ENCODE measurements at regions not wholly inside any gene's neighbourhood (a gene's known extent, or its start where the extent isn't known, plus 50 kb on each side); places are given as distances from the start of the nearest gene placed in this dataset.

DNA sequence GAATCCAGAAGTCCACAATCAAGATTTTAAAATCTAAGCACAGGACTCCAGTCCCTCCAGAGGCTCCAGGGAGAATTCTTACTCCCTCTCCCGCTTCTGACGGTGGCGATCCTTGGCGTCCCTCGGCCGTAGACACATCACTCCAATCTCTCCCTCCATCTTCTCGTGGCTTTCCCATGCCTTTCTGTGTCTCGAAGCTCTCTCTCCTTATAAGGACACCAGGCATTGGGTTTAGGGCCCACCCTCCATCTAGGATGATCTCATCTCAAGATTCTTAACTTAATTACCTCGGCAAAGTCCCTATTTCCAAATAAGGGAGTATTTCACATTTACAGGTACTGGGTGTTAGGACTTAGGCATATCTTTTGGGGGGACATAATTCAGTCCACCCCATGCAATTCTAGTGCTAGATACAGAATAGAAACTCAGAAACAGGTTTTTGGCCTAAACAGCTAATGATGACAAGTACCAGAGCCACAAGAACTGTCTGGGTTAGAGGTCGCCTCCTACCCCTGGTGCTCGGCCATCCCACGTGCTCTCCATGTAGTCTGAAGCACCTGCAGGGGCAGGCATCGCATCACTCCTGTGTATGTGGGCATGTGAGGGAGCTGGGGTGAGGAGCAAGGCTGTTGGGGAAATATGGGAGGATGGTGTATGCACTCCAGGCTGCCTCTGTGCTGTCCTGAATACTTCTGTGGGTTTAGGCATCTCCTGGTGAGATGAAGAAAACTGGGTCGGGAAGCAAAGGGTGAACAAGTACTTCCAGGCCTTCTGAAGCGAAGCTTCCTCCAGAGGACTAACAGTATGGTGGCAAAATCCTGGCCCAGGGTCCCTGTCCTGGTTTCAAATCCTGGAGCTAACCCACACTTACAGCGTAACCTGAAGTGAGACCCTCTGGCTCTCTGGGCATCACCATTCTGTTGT is 298.3 kb upstream of the ZMIZ1 start:
- DNase-seq, result no peak

DNA sequence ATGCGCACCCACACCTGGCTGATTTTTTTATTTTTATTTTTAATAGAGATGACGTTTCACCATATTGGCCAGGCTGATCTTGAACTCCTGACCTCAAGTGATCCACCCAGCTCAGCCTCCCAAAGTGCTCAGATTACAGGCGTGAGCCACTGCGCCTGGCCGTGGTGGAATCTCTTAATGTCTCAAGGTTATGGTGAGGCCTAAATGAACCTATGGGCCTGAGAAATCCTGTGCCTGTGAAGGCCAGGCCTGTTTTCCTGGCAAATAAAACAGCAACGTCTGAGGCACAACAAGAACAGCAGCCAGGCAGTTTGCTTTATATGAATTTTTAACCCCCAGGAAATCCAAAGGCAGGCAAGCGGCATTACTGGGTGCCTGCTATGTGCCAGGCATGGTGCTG is 297.5 kb upstream of the ZMIZ1 start:
- DNase-seq, result no peak

DNA sequence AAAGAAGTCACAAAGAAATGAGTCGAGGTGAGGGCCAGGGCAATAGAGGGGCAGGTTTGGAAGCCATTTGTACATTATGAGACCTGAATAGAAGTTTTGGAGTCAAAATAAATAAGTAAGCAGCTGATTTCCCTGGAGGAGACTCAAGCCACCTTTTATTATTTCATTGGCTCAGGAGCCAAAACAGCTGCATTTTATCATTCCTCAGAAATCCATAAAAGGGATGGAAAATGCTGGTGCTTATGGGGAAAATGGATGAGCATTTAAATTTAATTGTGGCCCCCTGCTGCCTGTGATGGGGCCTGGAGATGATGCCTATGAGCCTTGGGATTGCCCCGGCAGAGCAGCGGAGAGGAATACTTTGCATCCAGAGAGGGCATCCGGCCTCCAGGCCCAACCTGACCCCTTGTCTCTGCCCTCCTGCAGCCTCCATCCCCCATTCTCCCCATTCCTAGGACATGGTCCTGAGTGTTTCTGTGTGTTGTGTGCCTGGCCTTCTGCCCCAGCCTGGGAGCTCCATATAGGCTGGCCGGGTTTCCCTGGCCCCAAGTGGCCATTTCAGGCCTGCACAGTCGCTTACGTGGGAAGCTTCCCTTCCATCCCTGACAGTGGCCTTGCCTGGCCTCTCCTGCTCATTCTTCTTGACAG is 296.8 kb upstream of the ZMIZ1 start:
- DNase-seq, result no peak

DNA sequence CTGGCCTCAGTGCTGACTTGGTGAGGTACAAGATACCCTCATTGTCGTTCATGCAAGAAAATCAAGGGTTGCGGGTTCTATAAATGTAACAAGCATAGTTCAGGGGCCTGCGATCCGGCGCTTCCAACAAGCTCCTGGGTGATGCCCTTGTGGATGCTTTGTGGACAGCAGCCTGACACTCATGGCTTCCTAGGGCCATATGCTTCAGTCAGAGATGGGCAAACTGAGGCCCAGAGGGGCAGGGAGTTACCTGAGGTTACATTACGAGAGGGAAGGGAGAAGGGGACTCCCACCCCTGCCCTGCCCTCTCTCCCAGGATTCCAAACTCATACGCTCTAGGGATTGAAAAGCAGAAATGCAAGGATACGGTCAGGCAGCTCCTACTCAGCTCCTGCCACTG is 296.3 kb upstream of the ZMIZ1 start:
- no peak for DNase-seq

DNA sequence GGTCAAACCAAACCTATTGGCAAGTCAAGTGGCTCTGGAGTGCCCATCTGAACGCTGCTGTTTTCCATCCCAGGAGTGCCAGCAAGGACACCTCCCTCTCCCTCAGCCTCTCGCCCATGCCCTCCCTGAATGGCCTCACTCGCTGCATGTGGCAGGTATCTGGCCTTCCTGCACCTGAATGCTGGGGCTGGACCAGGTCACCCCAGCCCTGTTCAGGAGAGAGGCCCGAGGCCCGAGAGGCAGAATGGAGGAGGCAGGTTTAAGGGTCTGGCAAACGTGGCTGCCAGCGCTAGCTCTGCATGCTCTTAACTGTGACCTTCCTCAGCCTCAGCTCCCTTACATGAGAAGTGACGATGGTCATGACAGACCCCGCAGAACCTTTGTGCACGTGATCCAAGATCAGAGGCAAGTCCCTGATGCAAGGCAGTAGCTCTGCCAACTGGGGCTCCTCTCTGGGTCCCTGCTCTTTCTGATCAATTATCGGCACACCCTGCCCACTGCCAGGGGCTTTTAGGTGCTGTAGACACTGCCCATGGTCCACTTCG is 295.7 kb upstream of the ZMIZ1 start:
- DNase-seq, result no peak

DNA sequence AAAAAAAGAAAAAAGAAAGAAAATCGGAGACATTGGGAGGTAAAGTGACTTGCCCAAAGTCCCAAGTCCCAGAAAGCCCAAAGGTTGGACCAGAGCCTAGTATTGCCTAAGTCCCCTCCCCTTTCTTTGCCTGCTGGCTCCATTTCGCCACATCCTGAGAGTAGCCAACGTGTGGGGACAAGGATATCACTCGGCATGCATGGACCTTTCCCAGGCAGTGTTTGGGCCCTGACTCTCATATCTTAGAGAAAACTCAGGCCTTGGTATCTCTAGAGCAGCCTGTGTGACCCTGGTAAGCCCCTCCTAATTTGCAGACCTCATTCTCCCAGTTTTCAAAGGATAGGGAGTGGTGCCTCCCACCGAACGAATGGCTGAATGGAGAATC is 294.2 kb upstream of the ZMIZ1 start:
- DNase-seq, result no peak

DNA sequence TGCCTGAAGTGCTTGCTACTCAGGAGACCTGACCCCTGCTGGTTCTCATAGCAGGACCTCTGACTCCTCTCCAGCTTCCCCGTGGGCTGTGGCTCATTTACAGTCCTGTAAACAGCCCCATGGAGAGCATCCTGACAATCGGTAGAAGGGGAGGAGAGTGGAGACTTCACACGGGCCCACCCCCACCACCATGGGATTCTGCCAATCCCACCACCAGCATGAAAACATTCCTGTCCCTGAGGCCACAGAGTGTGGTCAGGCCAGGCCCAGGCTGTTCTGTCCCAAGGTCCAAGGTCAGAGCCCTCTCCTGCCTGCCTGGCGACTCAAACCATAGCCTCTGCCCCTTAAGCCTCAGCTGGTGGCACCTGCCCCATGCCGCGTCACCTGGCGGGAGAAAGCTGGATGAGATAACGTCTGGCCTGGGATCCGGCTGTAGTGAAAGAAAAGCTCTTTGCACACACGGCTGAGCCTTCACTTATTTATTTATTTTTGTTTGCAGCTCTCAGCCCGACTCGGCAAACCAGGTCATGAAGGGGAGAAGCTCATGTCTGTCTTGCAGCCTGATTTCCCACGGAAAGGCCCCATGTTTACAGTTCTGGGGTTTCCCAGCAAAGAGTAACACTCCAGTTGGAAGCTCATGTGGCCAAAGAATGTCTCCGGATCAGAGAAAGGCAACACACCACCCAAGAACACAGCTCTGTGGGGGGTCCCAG is 293.6 kb upstream of the ZMIZ1 start:
- DNase-seq, result no peak

DNA sequence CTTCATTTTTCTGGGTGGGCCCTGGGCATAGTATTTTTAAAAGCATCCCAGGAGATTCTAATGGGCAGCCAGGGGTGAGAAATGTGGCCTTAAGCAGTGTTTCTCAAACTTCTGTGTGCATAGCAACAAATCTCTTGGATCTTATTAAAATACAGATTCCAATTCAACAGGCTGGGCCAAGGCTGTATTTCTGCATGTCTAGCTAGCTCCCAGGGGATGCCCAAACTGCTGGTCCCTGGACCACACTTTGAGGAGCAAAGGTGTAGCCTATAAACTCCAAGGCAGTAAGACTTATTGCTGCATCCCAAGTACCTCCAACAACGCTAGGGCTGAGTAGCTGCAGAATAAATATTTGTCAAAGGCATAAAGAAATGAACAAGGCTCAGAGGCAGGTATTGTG is 292.9 kb upstream of the ZMIZ1 start:
- DNase-seq, result no peak

DNA sequence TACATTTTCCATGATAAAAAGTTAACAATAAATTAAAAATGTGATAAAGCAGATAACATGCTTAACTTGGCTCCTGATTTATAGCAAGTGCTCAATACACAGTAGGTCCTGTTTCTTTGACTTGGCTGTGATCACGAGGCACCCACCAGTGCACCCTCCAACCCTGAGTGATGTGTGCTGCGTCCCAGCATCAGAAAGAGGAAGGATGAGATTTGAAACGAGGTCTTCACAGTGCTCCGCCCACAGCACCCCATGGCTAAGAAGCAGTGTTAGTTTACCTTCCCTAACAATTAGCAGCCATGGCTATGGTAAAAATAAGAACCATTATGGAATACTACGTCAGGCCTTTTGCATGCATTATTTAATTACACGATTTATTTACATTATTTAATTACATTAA is 292.0 kb upstream of the ZMIZ1 start:
- no peak for DNase-seq

DNA sequence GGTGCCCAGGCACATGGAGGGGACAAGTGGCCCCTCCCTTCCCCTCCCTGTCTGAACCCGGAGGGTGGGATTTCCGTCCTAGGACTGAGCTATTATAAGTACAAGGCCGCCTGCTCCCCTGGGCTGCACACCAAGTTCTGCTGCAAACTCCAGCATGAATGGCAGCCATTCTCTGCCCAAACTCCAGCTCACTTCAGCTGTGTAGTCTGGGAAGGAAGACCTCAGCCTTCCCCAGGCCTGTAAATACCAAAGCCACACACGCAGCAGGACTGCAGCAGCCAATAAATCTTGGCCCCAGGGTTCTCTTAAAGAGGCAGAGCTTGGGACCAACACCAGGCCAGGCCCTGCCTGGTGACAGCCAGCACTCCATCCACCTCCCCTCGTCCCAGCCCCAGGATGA is 291.3 kb upstream of the ZMIZ1 start:
- no peak for DNase-seq

DNA sequence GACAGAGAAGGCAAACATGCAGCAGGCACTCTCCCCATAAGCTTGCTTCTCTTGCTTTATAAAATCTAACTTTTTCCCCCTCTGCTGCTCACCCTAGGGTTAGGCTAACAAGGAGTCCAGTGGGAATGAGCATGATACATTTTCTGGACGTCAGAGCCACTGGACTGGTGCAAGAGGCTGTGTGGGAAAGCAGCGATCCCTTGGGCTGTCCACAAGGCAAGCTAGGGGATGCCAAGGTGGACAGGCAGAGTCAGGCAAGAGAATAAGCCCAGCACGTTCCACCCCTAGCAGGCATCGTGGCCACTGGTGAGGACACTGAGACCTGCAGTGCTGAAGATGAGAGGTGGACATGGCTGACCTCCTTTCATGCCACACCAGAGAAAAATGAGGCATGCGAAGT is 290.9 kb upstream of the ZMIZ1 start:
- no peak for DNase-seq

DNA sequence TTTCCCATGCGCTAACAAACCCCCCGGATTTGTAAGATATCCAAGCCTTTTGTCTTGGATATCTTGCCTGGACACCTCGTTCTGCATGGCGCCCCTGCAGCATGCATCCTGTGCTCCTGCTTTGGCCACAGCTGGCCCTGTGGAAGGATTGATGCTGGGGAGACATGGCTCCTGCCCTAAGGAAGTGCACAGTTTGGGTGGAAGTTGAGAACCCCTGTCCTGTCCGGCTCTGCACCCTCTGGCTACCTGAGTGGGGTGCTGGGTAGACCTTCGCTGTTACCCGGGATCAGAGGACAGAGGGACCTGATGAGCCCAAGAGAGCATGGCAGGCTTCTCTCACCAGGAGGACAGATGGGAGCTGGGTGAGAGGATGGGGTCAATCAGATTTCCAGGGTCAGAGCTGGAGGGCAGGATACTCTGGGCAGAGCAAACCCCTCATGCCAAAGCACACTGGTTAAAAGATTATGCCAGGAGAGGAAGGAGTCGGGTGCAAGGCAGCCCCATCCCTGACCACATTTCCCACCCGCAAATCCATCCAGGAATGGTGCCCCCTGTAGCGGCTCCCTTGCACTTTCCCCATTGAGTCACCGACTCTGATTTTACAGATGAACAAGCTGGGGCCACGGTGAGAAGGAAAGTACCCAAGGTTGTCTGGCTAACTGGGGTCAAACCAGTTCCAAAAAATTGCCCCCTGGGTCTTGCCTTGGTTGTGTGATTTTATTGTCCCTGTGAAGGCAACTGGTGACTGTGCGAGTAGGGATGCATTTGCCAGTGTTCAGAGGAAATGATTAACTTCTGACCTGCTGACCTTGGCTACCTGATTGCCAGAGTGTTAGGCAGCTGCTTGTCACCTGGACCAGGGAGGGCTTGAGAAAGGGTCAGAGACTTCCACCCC is 290.1 kb upstream of the ZMIZ1 start:
- DNase-seq, result no peak

DNA sequence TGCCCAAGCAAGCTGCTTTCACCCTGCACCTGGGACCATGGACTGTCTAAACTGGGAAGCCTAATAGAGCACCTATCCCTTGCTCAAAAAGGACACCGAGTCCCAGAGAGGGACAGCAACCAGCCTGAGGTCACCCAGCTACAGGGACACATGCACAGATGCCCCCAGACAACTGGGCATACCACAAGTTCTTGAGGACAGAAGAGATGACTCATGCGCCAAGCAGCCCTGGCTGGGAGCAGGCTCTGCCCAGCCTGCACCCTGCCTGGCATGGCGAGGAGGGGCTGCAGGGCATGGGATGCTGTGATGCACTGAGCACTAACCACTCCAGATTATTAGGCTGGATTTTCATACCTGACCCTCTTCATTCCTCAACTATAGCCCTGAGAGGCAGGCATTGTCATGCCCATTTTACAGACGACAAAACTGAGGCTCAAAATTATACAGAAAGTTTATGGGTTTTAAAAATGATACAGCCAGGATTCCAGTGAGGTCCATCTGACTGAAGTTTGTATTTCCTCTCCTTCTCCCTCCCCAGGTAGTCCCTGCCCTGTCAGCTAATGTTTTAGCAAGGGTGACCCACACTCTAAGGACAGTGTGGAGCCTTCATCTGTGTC is 289.3 kb upstream of the ZMIZ1 start:
- DNase-seq, result no peak

DNA sequence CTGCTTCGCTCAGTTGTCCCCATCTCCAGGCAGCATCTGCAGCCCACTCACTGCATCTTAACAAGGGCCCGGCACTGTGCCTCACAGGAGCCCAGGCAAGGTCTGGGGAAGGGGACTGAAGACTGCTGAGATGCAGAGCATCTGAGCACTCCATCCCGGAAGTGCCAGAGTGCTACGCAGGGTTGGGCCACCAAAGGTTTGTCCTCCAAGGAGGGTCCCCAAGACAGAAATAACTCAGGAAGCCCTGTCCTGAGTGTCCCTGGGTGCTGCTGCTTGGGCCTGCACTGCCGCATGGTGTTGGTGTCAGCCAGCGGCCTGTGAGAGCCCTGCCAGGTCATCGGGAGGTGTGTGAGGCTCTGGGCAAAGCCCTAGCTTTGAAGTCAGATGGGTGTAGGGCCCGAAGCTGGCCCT is 288.2 kb upstream of the ZMIZ1 start:
- DNase-seq, result no peak

DNA sequence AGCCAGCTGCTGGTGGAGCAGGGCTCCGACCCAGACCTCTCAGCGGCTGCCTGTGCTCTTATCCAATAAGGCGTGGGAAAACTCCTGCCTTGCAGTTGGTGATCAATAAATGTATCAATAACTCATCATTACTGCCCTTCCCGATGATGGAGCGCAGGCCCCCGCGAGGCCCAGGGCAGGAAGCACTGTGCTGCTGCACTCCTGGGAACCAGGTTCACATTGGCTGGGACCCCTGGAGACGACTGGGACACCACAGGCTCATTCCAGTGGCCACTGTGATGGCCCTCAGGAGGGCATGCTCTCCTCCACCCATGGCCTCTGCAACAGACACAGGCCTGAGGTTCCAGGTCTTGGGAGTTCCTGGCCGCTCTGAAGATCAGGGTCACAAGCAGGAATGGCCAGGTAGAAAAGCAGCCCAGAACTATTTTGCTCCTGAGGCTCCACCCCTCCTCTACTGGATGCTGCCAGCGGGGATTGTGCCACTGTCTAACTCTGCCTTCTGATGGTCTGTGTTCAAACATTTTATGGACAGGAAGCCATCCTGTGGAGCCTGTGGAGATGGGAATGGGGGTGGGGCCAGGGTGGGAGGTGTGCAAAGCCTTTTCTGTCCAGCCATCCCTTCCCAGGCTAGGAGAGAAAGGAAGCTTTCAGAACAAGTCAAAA is 287.4 kb upstream of the ZMIZ1 start:
- DNase-seq, result no peak

DNA sequence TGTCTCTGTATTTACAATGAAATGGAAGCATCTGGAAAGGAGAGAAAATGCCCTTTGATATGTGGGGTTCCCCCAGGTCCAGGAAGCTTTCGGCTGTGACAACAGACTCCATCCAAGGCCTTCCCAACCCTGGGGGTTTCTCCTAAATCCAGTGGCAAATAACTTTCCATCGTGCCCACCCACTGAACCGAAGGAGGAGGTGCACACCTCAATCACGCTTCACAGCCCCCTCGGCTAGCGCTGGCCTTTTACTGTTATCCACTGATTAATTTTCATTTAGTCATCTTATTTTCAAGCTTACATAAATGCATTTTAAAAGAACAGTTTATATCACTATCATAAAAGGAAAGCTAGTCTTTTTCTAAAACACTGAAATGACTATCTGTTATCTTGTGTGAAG is 286.8 kb upstream of the ZMIZ1 start:
- no peak for DNase-seq

DNA sequence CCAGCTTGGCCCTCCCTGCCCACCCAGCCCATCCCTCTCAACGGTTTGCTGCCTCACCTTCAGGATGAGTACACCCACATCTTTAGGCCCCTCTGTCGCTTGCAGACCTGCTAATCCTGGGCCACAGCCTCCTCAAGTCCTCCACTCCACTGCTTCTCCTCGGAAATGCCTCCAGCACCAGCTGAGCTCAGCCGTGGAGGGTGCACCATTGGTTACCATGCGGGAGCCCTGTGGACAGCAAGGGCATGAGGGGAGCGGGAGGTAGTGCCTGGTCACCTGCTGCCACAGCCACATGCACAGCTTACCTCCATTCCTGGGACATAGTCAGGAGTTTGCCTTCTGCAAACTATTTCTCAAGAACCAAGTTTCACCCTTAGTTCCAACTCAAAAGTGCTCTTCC is 286.3 kb upstream of the ZMIZ1 start:
- DNase-seq, result no peak

DNA sequence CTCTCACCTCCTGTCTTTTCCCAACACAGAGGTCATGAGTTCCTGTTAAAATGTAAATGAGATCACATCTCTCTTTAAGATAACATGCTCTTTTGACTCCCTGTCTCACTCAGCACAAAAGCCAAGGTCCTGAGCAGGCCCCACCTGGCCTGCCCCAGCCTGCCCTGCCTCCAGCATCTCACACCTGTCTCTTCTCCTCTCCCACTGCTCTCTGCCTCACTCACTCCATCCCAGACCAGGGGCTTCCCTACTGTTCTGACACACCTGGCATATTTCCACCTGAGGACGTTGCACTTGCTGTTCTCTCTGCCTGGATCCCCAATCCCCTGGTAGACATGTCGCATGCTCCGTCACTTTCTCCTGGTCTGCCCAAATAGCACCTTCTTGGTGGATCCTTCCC is 285.0 kb upstream of the ZMIZ1 start:
- no peak for DNase-seq

DNA sequence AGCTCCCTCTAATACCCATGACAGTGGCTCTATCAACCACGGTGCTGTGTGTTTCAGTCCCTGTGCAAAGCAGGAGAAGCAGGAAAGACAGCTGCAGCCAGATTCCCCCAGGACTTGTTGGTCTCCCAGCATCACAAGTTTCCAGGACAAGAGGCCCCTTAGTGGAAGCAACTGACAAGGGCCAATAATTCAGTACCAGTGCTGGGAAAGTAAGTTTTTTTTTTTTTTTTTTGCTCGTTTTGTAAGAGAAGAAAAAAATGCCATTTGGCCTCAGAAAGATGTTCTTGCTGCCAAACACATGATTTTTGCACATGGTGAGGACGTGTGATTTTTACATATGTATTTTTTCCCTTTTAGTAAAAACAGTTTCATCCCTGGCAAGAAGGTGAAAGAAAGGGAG is 284.2 kb upstream of the ZMIZ1 start:
- no peak for DNase-seq

DNA sequence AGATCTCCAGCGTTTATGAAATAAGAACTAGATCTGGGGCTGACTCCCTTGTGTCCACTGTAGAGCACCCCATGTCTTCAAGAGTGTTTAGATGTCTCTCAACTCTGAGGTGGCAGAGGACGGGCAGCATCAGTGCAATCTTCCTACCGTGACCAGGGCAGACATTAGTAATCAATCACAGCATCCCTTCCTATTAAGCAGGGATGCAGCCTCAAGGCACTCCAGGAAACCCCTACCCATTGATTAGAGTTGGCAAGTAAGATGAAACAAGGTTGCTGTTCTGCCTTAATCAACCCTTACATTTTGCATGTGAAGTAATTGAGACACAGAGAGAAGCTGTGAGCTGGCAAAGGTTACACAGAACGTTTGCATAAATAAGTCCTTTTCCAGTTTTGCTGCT is 283.7 kb upstream of the ZMIZ1 start:
- DNase-seq, result no peak

DNA sequence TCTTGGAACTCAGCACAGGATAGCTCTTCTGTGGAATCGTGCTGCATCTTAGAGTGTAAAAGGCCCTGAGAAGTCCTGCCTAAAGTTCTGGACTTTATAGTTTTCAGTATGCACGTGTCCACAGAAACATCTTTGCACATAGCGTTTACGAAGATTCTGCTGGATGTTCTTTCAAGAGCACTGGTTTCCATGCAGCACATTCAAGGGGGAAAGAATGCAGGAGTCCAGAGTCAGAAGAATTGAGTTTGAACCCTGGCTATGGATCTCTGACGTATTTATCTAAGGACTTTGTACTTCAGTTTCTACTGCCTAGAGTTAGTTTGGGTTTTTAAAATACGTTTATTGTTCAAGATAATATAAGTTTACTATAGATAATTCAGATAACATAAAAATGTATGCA is 282.8 kb upstream of the ZMIZ1 start:
- no peak for DNase-seq

DNA sequence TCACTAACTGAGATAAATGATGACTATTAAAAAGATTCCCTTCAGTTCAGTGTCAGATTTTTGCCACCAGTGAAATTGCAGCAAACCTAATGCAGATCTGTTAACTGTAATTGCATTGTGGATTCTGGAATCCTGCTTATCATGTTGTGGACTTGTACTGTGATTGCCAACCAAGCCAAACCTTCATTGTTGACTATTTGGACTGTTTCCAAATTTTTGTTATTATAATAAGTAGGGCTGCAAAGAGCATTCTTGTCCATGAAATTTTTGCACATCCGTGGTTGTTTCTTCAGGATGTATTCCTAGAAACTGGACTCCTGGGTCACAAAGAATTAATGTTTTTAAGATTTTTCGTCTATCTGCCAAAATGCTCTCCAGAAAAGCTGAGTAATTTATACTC is 281.6 kb upstream of the ZMIZ1 start:
- no peak for DNase-seq
